Upper lobe of left lung (tissue), 4 donors: ENCODE measurements at regions not wholly inside any gene's neighbourhood (a gene's known extent, or its start where the extent isn't known, plus 50 kb on each side); places are given as distances from the start of the nearest gene placed in this dataset.

Experiments
- CTCF ChIP-seq, 6 experiments: fragments of 450-650 bp in 4 of 6; fragments of 200-600 bp in 2 of 6; sonication (generic) in 2 of 6; IDR thresholded peaks; one replicate each; pipeline ENCODE4 v1.5.1; 2016 to 2019; ENCODE audit warnings: antibody characterized with exemption in 6 of 6
- EP300 ChIP-seq, 4 donors: sonication (generic); formaldehyde crosslinking; IDR thresholded peaks; one replicate each; pipeline ENCODE4 v1.5.1; 2017; ENCODE audit warnings: antibody characterized with exemption in 4 of 4, control low read depth in 2 of 4
- POLR2A ChIP-seq, 4 donors: fragments of 450-650 bp; IDR thresholded peaks; one replicate each; pipeline ENCODE4 v1.5.1; 2016 to 2017; ENCODE audit warnings: antibody characterized with exemption in 4 of 4, mild to moderate bottlenecking in 2 of 4
- POLR2AphosphoS5 ChIP-seq, 2 donors: sonication (generic); formaldehyde crosslinking; IDR thresholded peaks; one replicate each; pipeline ENCODE4 v1.5.1; 2017; ENCODE audit warnings: antibody characterized with exemption in 2 of 2

DNA sequence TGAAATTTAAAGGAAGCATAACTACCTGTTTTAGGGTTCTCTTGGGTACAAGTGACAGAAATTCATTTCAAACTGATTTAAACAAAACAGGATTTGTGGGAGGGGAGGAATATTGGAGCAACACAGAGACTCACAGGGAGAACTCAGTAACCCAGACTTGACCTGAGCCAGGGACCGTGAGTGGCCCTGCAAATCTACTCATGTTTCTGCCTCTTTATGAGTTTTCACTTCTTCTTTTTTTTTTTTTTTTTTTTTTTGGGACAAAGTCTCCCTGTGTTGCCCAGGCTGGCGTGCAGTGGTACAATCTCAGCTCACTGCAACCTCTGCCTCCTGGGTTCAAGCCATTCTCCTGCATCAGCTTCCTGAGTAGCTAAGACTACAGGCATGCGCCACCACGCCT lies 405.6 kb upstream of the ZNF608 start:
- no peak for TF ChIP-seq EP300 (IDR thresholded peaks at IDR 0.05)
- TF ChIP-seq CTCF (IDR thresholded peaks at IDR 0.05), result no peak
- no peak for TF ChIP-seq POLR2A (IDR thresholded peaks at IDR 0.05)
- no peak for TF ChIP-seq POLR2AphosphoS5 (IDR thresholded peaks at IDR 0.05)
